ENCODE measurements at regions not wholly inside any gene's neighbourhood (a gene's known extent, or its start where the extent isn't known, plus 50 kb on each side); places are given as distances from the start of the nearest gene placed in this dataset.
"Not testable (repeated sequence)": the region's sequence is repeated elsewhere in the genome, so short reads cannot be mapped to it uniquely, and the experiment has no call there.

DNA sequence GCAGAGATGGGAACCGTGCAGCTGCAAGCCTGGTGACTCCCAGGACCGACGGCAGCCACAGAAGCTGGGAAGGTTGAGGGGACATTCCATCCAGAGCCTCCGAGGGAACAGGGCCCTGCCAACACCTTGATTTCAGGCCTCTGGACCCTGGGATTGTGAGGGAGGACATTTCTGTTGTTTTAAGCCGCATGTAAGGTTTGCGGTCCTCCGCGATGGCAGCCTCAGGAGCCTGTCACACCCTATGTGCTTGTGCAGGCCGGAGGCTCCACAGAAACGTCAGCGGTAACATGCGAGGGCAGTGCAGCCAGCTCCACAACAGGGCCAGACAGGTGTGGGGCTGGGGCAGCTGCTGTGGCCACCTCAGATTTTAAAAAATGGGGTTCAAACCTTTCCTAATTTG lies 144.7 kb upstream of the SHH start:
- no peak for DNase-seq

DNA sequence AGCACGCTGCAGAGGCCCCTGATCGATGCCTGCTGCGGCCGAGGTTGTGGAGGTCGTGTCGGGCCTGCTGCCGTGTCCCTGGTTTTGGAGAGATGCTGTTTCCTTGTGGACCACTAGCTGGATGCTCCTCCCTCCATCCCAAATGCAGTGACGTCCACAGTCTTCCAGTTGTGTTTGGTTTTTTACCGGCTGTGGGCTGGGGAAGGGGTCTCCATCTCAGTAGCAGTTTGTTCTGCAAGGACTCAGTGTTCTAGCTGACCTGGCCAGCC lies 143.0 kb upstream of the SHH start:
- DNase-seq = no peak

DNA sequence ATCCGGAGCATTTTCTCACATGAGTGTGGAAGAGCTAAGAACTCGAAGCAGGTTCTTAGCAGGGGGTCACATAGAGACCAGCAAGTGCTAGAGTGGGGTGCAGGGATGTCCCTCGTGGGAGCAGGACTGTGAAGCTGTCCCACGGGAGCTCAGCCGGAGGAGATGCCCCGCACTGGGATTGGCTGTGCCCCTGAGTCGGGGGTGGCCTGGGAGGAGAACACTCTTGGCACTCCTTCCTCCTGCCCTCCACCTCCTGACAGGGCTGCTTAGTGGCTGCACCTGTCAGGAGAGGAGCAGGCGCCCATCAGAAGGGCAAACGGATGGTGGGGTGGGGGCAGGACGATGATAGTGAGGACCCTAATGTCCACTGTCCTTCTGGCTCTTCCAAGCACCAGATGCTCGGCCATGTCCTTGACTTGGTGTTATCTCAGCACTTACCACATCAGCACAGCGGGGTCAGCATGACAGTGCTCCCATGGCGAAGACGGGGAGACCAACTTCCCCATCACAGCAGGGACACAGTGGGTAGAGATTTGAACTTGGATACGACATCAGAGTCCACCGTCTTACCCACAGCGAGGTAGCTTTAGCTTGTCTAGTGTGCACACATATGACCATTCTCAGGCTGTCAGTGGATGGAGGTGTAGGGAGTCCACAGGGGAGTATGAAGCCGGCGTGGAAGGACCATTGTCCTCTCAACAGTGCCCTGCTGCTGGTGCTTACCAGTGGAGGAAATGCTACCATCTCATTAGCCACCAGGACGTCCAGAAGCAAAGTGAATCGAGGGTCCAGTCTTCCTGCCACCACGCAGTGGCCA lies 142.5 kb upstream of the SHH start:
- DNase-seq = no peak

DNA sequence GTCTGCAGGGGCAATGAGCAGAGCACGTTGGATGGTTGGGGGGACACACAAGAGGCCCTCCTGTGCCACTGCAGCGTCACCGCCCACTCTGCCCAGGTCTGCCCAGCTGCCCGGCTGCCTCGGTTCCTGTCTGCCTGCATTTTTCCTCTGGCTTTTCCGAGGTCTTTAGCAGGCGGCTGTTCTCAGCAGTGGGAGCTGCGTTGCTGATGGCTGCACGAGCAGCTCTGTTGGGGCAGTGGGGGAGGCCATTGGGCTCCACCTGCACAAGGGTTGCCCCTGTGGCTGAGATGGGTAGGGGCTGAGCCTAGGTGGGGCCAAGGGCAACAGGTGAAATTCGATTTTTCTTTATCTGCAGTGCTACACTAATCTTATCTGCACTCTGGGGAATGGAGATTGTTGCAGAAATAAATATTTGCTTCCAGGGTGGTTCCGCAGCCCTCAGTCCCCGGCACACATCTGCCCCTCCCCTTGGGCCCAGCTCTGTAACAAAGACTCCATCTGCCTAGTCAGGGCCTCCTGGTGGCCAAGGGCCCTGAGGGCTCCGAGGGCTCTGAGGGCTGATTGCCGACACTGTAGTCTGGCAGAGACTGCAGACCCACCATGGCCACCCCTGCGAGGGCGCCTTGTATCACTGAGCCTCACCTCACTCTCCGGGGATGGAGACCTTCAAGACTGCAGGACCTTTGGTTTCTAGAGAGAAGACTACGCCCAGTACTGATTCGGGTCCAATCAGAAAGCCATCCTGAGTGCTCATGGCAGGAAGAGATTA lies 141.7 kb upstream of the SHH start:
- no peak for DNase-seq

DNA sequence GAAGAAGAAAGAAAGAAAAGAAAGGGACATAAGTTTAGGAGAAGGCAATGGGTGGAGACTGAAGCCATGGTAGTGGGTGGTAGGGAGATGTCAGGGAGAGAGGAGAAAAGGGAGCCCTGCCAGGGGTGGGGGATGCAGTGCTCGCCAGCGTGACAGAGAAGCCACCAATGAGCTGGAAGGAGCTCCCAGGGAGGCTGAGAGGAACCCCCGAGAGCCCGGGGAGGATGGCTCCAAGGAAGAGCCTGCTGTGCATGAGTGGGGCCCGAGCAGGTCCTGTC lies 141.2 kb upstream of the SHH start:
- DNase-seq = no peak

DNA sequence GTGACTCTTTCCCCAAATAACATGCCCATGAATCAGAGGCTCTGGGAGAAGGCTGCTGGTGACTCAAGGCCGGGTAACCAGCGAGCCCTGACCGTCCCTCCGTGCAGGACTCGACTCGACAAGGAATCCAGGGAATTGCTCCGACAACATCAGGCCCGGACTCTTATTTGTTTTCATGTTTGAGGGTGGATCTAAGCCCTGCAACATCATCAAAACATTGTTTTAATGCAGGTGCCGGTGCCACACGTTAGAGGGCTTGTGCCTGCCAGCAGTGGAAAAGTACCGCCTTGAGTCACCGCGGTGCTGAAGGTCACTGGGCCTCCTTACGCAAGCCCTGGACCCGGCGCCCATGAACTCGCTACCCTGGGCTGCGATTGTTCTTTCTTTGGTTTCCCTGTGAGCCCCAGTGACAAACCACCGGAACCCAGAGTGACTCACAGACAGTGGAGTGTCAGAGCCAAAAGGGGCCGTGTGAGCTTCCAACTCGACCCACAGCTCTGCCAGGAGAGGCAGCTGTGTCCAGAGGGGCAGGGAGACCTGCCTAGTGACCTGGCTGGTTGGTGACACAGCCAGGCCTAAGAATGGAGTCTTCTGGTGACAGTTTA lies 139.4 kb upstream of the SHH start:
- no peak for DNase-seq

DNA sequence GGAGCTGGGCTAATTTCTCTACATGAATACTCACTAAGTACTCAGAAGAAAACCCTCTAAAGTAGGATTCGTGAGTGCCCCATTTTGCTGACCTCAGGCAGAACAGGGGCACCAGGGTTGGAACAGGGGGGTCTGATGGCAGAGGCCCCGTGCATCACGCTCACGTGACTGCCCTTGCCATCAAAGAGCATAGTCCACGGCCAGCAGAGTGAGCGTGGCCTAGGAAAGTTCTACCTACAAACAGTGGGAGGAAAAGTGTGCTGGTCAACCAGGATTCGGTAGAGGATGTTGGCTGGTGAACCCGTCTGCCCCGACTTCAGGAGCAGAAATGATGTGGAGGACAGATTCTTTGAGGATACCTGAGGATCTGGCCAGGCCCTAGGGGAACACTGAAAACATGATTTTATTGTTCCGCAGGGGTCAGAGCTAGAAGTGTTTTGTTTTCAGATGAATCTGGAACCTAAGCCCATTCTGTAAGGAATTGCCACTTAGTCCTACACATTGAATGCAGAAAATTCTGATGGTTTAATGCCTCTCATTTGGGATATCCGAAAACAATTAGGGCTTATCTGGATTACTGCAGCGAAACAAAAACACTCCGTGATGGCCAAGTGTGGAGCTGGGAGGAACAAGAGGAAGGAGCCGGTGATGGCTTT lies 138.8 kb upstream of the SHH start:
- DNase-seq = no peak

DNA sequence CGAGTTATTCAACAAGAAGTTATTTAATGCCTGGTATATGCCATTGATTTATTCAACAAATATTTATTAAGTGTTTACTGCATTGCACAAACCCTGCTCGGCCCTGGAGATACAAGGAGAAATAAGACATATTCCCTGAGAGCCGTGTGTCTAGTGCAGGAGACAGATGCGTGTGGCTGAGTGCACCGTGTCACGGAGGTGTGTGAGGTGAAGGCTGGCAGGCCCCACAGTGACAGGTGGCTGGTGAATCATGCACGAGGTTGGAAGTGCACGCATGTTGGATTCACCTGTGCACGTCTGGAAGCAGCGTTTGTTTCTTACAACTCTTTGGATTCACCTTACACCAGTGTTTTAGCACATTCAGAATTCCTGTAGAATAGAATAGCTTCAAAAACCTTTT lies 136.6 kb upstream of the SHH start:
- no peak for DNase-seq

DNA sequence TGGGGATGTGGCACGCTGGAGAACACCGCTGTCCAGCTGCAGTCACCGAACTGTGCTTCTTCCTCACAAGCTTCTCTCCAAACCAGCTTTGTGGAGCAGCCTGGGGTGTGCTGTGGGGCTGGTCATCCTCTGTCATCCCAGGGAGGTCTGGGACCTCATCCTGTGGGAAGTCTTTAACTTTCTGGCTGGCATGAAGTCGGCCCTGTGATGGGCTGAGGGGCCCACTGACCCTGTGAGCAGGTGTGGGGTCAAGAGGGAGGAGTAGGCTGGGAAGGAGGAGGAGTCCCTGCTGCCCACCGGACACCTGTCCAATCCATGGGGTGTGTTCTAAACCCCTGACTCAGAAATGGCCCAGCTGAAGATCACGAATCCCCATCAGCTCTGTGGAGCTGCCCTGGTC lies 136.2 kb upstream of the SHH start:
- DNase-seq = no peak

DNA sequence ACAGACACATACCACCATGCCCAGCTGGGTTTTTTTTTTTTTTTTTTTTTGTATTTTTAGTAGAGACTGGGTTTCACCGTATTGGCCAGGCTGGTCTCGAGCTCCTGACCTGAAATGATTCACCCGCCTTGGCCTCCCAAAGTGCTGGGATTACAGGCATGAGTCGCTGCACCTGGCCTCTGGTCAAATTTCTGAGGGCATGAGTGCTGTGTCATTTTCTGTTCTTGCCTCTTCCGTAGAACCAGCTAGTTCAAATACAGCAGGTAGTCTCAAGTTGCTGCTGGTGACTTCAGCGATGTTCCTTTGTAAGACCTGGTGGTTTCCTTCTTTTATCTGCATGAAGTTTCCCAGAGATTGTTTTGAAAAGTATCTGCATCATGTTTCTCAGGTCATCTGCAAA lies 134.8 kb upstream of the SHH start:
- no peak for DNase-seq

DNA sequence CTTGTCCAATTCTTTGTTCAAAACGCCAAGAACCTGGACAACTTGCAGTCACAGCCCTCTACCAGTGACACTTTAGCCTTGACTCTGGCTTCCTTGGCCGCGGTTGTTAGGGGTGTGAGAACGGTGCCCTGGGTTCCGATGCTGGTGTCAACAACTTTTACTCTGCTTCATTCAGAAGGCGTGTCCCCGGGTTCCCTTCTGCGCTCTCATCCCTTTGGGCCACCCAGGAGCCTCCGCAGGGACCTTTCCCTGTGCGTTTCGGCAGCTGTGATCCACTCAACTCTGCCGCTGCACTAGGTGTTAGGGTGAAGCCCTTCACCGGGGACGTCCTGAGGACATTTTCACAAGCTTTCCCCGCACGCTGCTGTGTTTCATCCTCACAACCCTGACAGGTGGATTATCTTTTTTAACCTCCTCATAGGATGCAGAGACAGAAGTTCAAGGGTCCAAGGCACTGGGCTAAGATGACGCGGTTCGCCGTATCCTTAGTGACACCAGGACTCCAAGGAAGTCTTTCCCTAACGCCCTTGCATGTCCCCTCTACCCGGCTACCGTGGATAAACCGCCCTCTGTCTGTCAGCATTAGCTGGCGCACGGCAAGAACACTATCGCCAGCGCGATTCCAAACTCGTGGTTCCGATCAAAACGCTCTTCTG lies 133.5 kb upstream of the SHH start:
- DNase-seq = no peak

DNA sequence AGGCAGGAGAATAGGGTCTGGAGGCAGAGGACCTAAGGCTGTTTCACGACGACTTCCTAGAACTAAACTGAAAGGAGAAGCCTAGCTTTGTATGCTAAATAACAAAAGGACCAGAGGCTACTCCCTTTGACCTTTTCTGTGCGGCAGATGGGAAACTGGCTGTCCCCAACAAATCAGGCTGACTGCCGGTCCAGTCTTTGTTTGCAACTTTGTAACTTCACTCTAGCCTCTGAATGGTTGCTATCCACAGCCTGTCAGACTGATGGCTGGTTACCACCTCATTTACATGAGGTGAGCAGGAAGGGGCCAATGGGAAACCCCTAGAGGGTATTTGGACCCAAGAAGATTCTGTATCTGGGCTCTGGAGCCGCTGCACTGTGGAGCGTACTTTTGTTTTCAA lies 132.6 kb upstream of the SHH start:
- no peak for DNase-seq

DNA sequence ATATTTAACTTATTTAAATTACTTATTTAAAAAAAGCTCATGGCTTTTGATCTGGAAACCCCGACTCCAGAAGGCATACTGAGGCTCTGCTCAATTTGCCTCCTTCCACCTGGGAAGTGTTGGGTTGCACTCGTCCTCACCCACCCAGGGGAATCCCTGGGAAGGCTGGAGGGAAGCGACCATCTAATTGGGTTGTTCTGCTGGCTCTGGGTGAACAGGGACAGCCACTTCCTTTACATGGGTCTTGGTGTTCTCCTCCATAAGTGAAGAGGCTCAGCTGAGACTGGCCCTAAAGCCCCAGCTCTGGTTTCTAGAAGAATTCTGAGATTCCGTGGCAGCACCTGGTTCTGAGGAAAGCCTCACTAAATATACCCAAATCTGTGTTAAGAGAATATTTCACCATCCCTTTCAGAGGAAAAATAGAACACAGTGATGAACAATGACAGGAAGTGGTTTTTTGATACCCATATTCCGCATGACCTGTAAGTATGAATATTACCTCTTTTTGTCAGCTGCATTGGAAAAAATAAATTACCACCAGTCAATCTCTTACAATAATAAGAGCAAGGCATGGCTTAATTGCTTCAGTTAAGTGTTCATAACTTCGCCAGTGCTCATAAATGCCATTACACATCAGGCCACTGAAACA lies 131.1 kb upstream of the SHH start:
- no peak for DNase-seq

DNA sequence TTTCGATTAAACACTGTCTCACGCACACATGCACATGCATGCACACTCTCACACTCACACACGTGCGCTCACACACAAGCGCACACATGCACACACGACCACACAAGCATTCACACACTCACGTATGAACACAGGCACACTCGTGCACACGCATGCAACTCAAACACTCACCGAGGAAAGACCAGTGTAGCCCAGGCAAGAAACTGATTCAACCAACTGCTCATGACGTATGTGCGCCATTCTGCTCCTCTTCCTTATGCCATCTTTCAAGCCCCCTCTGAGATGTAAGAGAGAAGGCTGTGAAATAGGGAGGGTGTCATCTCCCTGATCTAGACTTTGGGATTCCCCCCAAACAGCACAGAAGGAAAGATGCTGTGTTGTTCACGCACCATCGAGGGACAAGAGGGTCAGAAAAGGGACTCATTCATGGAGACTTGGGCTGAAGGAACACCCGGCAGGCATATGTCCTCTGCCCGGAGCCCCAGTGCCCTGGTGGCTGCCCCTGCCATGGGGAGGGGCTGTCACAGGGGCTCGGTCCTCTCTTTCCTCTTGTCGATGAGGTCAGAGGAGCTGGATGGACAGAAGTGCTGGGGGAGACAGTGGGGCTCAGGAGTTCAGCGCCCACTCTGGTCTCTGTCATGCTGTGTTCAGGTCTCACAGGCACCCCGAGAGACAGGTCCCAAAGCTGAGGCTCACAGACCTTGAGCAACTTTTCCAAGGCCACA lies 130.1 kb upstream of the SHH start:
- DNase-seq = no peak

DNA sequence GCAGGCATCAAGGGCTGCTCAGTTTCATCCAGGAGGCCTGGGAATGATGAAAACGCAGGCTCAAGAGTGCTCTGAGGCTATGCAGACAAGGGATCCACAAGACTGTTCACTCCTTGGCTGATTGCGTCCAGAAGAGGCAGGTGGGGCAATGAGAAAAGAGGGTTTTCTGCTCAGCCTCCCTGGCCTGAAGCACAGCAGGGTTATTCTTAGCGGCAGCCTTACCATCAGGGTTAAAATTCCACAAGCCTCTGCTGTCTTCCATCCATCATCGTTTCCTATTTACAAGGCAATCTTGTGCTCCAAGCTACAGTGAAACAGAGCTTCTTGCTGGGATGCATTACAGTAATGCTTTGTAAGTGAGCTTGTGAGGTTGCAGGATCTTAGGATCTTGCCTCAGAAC lies 129.4 kb upstream of the SHH start:
- DNase-seq = no peak

DNA sequence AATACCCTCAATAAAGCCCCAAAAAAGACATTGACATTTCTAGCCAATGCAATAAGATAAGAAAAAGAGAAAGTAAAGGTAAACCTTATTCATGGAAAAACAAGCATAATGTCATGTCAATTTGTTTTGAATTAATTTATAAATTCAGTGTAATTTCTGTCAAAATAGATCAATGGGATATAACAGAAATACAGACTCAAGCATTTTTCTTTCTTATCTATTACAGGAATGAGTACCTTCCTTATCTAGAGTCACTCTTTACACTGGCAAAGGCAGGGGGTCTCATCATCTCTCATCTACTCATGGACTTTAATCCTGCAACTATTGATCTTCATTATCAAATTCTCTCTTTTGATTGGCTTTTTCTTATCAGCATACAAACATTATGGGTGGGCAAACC lies 127.1 kb upstream of the SHH start:
- DNase-seq = no peak

DNA sequence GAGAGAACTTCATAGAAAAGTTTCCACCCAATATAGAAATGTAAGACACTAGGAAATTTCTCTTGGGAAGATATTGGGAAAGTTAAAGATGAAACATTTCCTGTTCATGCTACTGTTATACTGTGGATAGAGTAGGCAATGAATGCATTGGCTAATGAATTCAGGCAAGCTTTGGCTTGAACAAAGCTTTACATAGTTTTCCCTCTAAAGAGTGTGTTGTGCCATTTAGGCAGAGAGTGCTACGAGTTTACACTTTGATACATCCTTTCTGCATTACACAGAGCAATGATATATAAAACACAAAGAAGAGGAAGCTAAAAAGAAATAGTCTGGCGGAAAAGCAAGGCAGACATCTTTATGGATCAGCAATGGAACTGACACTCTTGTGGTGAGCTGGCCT lies 125.9 kb upstream of the SHH start:
- DNase-seq = no peak

DNA sequence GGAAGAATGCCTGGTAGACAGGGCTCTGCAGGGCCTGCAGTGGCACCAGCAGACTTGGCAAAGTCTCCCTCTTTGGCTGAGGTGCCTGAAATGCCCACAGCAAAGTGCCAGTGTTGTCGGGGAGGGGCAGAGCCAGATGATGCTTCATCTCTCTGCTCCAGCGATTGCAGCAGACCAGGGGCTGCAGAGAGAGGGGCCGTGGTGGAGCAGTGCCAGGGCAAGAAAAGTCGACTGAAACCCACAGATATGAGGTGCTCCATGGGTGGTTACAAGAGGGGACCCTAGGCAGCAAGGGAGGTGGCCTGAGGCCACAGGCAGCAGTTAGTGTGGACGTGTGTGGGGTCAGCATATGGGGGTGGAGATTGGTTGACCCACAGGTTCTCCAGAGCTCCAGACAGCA lies 123.5 kb upstream of the SHH start:
- DNase-seq = no peak

DNA sequence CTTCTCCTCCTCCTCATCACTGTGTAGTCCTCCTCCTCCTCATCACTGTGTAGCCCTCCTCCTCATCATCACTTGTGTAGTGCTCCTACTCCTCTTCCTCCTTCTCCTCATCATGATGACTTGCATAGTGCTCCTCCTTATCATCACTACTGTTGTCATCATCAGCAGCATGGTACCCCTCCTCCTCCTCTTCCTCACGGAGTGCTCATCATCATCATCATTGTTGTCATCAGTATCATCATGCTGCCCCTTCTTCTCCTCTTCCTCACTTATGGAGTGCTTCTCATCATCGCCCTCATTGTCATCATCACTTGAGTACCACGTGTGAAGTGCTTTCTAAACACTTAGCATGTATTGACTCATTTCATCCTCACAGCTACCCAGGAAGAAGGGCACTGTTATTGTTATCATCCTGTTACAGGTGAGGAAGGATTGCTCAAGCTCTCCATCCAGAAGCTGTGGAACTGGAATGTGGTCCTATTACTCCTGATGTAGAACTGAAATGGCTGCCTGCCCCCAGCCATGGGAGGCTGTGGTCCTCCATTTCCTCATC lies 122.8 kb upstream of the SHH start:
- DNase-seq = no peak

DNA sequence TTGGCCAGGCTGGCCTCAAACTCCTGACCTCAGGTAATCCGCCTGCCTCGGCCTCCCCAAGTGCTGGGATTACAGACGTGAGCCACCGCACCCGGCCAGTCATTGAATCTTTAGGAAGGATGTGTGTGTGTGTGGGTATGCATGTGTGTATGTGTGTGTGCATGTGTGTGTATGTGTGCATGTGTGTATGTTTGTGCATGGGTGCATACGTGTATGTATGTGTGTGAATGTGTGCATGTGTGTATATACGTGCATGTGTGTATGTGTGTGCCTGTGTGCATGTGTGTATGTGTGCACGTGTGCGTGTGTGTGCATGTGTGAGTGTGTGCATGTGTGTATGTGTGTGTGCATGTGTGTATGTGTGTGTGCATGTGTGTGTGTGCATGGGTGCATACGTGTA lies 120.1 kb upstream of the SHH start:
- DNase-seq = not testable (repeated sequence)

DNA sequence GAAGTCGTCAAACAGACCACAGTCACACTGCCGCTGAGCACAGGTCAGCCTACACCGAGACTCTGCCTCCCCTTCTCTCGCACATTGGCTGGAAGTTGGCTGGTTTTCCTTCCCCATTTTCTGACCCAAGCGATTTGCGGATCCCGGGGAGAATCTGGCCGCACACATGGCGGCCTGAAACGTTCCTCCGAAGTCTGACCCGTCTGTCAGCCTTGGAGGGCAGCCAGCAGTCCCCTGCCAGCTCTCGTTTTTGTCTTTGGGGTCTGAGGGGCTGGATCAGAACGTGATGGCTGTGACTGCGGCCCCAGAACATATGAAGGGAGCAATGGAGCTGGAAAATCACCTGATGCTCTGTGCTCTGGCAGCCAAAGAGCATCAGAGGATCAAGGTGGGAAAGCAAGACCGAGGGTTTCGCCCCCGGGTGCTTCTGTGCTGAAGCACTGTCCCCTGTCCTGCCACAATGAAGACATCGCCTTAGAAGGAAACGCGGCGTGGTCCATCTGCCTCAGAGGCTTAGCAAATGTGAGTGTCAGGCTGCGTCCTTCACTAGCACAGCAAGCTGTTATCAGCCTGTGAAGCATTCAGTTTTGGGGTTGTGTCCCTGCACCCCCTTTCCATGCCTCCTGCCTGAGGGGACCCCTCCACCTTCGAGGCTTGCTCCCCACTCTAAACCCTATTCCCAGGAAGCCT lies 119.3 kb upstream of the SHH start:
- no peak for DNase-seq

DNA sequence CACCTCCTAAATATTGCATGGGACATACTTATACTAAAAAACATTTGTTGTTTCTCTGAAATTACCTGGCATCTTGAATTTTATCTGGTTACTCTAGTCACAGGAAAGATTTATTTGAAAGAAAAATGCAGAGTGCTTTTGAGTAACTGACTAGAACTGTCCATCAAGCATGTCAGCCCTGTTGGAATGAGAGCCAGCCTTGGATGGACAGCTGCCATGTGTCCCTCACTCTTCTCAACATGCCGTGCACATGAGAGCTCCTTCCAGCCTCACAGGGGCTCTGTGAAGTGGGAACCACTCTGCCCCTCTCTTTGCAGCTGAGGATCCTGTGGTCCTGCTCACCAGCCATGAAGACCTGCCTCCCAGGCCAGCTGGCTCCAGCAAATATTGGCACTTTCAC lies 118.3 kb upstream of the SHH start:
- DNase-seq = no peak
